Spleen (tissue), 7 donors: ENCODE measurements at regions not wholly inside any gene's neighbourhood (a gene's known extent, or its start where the extent isn't known, plus 50 kb on each side); places are given as distances from the start of the nearest gene placed in this dataset.

ENCODE experiments used
- POLR2A ChIP-seq, 3 donors: fragments of 450-650 bp; IDR thresholded peaks; one replicate each; pipeline ENCODE4 v1.5.1; 2017; ENCODE audit warnings: antibody characterized with exemption in 3 of 3, mild to moderate bottlenecking in 1 of 3
- POLR2AphosphoS5 ChIP-seq, 3 donors: sonication (generic); formaldehyde crosslinking; IDR thresholded peaks; one replicate each; pipeline ENCODE4 v1.5.1; 2017; ENCODE audit warnings: antibody characterized with exemption in 3 of 3
- TF ChIP-seq, protein P1 (sequence below), 11 experiments: fragments of 200-600 bp in 7 of 11; fragments of 450-650 bp in 4 of 11; sonication (generic) in 4 of 11; IDR thresholded peaks in 8 of 11; conservative IDR thresholded peaks in 3 of 11; 1 replicate in 7 of 11; 2 replicates in 4 of 11; pipeline versions ENCODE4 v1.4.0 to v1.8.0; 2016 to 2021; ENCODE audit warnings: antibody characterized with exemption in 11 of 11, inconsistent platforms in 4 of 11, mild to moderate bottlenecking in 1 of 11
- donor health status: DM: no; HTN: no; CAD: no; lungs with moderate emphysema.
- donor health status: DM: no; HTN: no; CAD: no.
- donor health status: DM: no; HTN: no; CAD: no.

DNA sequence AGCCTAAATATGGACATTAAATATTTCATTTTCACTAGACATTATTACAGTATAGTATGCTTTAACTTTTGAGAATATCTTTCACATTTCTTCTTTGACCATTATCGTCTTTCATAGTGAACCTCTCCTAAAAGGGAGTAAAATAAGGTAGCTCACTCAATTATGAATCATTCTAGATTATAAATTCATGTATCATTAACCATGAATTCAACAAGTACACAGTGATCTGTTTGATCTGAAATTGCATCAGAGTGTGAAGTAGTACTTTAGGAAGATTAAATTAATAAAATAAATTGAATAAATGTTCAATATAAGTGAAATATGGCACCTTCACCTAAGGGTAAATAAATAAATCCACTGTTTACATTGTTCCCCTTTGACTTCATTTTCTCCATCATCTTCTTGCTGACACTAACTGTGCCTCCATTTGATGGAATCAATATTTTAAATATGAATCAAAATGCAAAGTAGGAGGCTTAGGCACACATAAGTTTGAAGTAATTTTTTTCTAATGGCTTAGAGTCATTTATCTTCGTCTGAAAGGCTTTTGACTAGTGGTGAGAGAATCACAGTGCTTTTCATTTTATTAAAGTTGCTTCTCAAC is 174.1 kb upstream of the MDFIC2 start:
- TF ChIP-seq, protein P1, sequence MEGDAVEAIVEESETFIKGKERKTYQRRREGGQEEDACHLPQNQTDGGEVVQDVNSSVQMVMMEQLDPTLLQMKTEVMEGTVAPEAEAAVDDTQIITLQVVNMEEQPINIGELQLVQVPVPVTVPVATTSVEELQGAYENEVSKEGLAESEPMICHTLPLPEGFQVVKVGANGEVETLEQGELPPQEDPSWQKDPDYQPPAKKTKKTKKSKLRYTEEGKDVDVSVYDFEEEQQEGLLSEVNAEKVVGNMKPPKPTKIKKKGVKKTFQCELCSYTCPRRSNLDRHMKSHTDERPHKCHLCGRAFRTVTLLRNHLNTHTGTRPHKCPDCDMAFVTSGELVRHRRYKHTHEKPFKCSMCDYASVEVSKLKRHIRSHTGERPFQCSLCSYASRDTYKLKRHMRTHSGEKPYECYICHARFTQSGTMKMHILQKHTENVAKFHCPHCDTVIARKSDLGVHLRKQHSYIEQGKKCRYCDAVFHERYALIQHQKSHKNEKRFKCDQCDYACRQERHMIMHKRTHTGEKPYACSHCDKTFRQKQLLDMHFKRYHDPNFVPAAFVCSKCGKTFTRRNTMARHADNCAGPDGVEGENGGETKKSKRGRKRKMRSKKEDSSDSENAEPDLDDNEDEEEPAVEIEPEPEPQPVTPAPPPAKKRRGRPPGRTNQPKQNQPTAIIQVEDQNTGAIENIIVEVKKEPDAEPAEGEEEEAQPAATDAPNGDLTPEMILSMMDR (IDR thresholded peaks at IDR 0.05 in 8 of 11, conservative IDR thresholded peaks at IDR 0.05 in 3 of 11), result no peak
- TF ChIP-seq POLR2AphosphoS5 (IDR thresholded peaks at IDR 0.05), result no peak
- no peak for TF ChIP-seq POLR2A (IDR thresholded peaks at IDR 0.05)
